ENCODE measurements at regions not wholly inside any gene's neighbourhood (a gene's known extent, or its start where the extent isn't known, plus 50 kb on each side); places are given as distances from the start of the nearest gene placed in this dataset.

- Histone ChIP-seq H3K4me2 (ENCODE audit: low read length) (no peak overlapping the region), H4K20me1 (ENCODE audit: insufficient read depth, low read length) (no peaks in the 10 kb centered on the region), H3K4me1 (ENCODE audit: insufficient read depth, low read length) (no peaks in the 10 kb centered on the region), H2AFZ (ENCODE audit: low read depth, low read length) (no peak overlapping the region), H3K27me3 (ENCODE audit: insufficient read depth, low read length) (no peaks in the 10 kb centered on the region), H3K36me3 (ENCODE audit: insufficient read depth, low read length) (no peaks in the 10 kb centered on the region), H3K9ac (ENCODE audit: low read length) (no peak overlapping the region), H3K79me2 (ENCODE audit: insufficient read depth, low read length) (no peaks in the 10 kb centered on the region), H3K4me3 (ENCODE audit: insufficient read depth, low read depth, low read length) (no peak overlapping the region), H3K27ac (ENCODE audit: low read depth, low read length) (no peak overlapping the region), H3K9me3 (ENCODE audit: insufficient read depth, low read depth, low read length) (no peaks in the 10 kb centered on the region)
- no peak for DNase-seq (ENCODE audit: low read depth)
- no peak overlapping the region for H3K27ac Mint-ChIP-seq (ENCODE audit: unreplicated experiment)
- no peaks in the 10 kb centered on the region for H3K36me3 Mint-ChIP-seq (ENCODE audit: low read depth, unreplicated experiment)
- no peak for FAIRE-seq
- peaks cover 1% of the 10 kb centered on the region for H3K9me3 Mint-ChIP-seq (ENCODE audit: unreplicated experiment)
- TF ChIP-seq CTCF (IDR thresholded peaks at IDR 0.05; ENCODE audit: insufficient read depth, low read depth, low read length) (no peak), EZH2 (IDR thresholded peaks at IDR 0.05; ENCODE audit: insufficient read depth, low read length) (no peak)
- H3K4me1 Mint-ChIP-seq (ENCODE audit: low read depth, unreplicated experiment), result peaks cover 5% of the 10 kb centered on the region
- H3K27me3 Mint-ChIP-seq (ENCODE audit: low read depth, unreplicated experiment), result peaks cover 4% of the 10 kb centered on the region
- no peak overlapping the region for H3K4me3 Mint-ChIP-seq (ENCODE audit: unreplicated experiment)
These were observed 105.5 kb downstream of the EBNA1BP2 start for GRCh38 chr1:43066578-43066977.

GRCh38 chr1:43065616-43066399 lies 106.3 kb downstream of the EBNA1BP2 start:
- Histone ChIP-seq H2AFZ (ENCODE audit: low read depth, low read length) (no peak overlapping the region), H3K4me1 (ENCODE audit: insufficient read depth, low read length) (no peaks in the 10 kb centered on the region), H3K36me3 (ENCODE audit: insufficient read depth, low read length) (no peaks in the 10 kb centered on the region), H4K20me1 (ENCODE audit: insufficient read depth, low read length) (no peaks in the 10 kb centered on the region), H3K27ac (ENCODE audit: low read depth, low read length) (no peak overlapping the region), H3K9ac (ENCODE audit: low read length) (no peak overlapping the region), H3K27me3 (ENCODE audit: insufficient read depth, low read length) (no peaks in the 10 kb centered on the region), H3K4me3 (ENCODE audit: insufficient read depth, low read depth, low read length) (no peak overlapping the region), H3K4me2 (ENCODE audit: low read length) (no peak overlapping the region), H3K9me3 (ENCODE audit: insufficient read depth, low read depth, low read length) (no peaks in the 10 kb centered on the region), H3K79me2 (ENCODE audit: insufficient read depth, low read length) (no peaks in the 10 kb centered on the region)
- H3K27me3 Mint-ChIP-seq (ENCODE audit: low read depth, unreplicated experiment), result peaks cover 4% of the 10 kb centered on the region
- H3K27ac Mint-ChIP-seq (ENCODE audit: unreplicated experiment), result no peak overlapping the region
- H3K4me3 Mint-ChIP-seq (ENCODE audit: unreplicated experiment), result no peak overlapping the region
- peaks cover 5% of the 10 kb centered on the region for H3K4me1 Mint-ChIP-seq (ENCODE audit: low read depth, unreplicated experiment)
- TF ChIP-seq CTCF (IDR thresholded peaks at IDR 0.05; ENCODE audit: insufficient read depth, low read depth, low read length) (no peak), EZH2 (IDR thresholded peaks at IDR 0.05; ENCODE audit: insufficient read depth, low read length) (no peak)
- no peaks in the 10 kb centered on the region for H3K36me3 Mint-ChIP-seq (ENCODE audit: low read depth, unreplicated experiment)
- FAIRE-seq, result no peak
- no peak for DNase-seq (ENCODE audit: low read depth)
- H3K9me3 Mint-ChIP-seq (ENCODE audit: unreplicated experiment), result peaks cover 1% of the 10 kb centered on the region

- Histone ChIP-seq H3K79me2 (ENCODE audit: insufficient read depth, low read length) (no peaks in the 10 kb centered on the region), H3K4me1 (ENCODE audit: insufficient read depth, low read length) (no peaks in the 10 kb centered on the region), H2AFZ (ENCODE audit: low read depth, low read length) (no peak overlapping the region), H3K36me3 (ENCODE audit: insufficient read depth, low read length) (no peaks in the 10 kb centered on the region), H3K4me2 (ENCODE audit: low read length) (no peak overlapping the region), H3K4me3 (ENCODE audit: insufficient read depth, low read depth, low read length) (no peak overlapping the region), H3K9ac (ENCODE audit: low read length) (no peak overlapping the region), H3K27ac (ENCODE audit: low read depth, low read length) (no peak overlapping the region), H3K27me3 (ENCODE audit: insufficient read depth, low read length) (no peaks in the 10 kb centered on the region), H4K20me1 (ENCODE audit: insufficient read depth, low read length) (no peaks in the 10 kb centered on the region), H3K9me3 (ENCODE audit: insufficient read depth, low read depth, low read length) (no peaks in the 10 kb centered on the region)
- FAIRE-seq (no peak), DNase-seq (ENCODE audit: low read depth) (no peak)
- H3K27me3 Mint-ChIP-seq (ENCODE audit: low read depth, unreplicated experiment), result peaks cover 4% of the 10 kb centered on the region
- H3K4me3 Mint-ChIP-seq (ENCODE audit: unreplicated experiment), result no peak overlapping the region
- H3K9me3 Mint-ChIP-seq (ENCODE audit: unreplicated experiment), result peaks cover 1% of the 10 kb centered on the region
- H3K27ac Mint-ChIP-seq (ENCODE audit: unreplicated experiment), result no peak overlapping the region
- TF ChIP-seq EZH2 (IDR thresholded peaks at IDR 0.05; ENCODE audit: insufficient read depth, low read length), result no peak
- TF ChIP-seq CTCF (IDR thresholded peaks at IDR 0.05; ENCODE audit: insufficient read depth, low read depth, low read length), result no peak
- H3K4me1 Mint-ChIP-seq (ENCODE audit: low read depth, unreplicated experiment), result peaks cover 5% of the 10 kb centered on the region
- no peaks in the 10 kb centered on the region for H3K36me3 Mint-ChIP-seq (ENCODE audit: low read depth, unreplicated experiment)
These were observed 106.5 kb upstream of the SLC2A1 start for GRCh38 chr1:43065191-43065590.
